A673 (cell line): ENCODE measurements at regions not wholly inside any gene's neighbourhood (a gene's known extent, or its start where the extent isn't known, plus 50 kb on each side); places are given as distances from the start of the nearest gene placed in this dataset.

ENCODE experiments used
- EZH2 ChIP-seq: fragments of 200-600 bp; sonication (generic); IDR thresholded peaks from 2 replicates; pipeline ENCODE4 v1.6.1; 2017; ENCODE audit warnings: borderline replicate concordance, low read depth, mild to moderate bottlenecking, mixed read lengths, antibody characterized with exemption, low read length; ENCODE audit not compliant: poor library complexity, severe bottlenecking
- TF ChIP-seq, protein P1 (sequence below): fragments of 300-800, 200-600 bp; sonication (generic); conservative IDR thresholded peaks from 2 replicates; pipeline ENCODE4 v1.5.1; 2017; ENCODE audit warnings: low read depth, mild to moderate bottlenecking, antibody characterized with exemption, low read length, moderate library complexity, mixed read lengths

DNA sequence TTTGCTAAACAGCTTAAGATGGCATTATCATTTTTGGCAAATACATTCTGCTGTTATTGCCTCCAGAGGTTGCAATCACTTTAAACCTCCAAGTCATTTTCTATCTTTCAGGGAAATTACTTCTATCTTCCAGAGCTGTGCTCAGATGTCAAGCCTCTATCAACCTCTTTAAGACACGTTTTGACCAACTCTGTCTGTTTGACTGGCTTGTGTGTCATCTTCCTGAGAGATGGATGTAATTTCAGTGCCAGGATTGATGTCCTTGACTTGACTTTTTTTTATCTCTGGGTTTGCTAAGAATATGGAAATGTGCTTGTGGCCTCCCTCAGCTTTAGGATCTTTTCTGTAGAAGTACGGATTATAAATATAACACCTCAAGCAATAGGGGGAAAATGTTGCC lies 263.4 kb downstream of the GLUD2 start:
- TF ChIP-seq, protein P1, sequence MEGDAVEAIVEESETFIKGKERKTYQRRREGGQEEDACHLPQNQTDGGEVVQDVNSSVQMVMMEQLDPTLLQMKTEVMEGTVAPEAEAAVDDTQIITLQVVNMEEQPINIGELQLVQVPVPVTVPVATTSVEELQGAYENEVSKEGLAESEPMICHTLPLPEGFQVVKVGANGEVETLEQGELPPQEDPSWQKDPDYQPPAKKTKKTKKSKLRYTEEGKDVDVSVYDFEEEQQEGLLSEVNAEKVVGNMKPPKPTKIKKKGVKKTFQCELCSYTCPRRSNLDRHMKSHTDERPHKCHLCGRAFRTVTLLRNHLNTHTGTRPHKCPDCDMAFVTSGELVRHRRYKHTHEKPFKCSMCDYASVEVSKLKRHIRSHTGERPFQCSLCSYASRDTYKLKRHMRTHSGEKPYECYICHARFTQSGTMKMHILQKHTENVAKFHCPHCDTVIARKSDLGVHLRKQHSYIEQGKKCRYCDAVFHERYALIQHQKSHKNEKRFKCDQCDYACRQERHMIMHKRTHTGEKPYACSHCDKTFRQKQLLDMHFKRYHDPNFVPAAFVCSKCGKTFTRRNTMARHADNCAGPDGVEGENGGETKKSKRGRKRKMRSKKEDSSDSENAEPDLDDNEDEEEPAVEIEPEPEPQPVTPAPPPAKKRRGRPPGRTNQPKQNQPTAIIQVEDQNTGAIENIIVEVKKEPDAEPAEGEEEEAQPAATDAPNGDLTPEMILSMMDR, result no peak
- TF ChIP-seq EZH2, result no peak
